Colon (tissue), 2 donors: ENCODE measurements at regions not wholly inside any gene's neighbourhood (a gene's known extent, or its start where the extent isn't known, plus 50 kb on each side); places are given as distances from the start of the nearest gene placed in this dataset.

Experiments used
- FAIRE-seq: peaks from 2 replicates; lab custom pipeline; 2012; peaks lifted over from hg19 to GRCh38; lab: Jason Lieb, UNC
- donor health status: control.
- donor health status: control.

DNA sequence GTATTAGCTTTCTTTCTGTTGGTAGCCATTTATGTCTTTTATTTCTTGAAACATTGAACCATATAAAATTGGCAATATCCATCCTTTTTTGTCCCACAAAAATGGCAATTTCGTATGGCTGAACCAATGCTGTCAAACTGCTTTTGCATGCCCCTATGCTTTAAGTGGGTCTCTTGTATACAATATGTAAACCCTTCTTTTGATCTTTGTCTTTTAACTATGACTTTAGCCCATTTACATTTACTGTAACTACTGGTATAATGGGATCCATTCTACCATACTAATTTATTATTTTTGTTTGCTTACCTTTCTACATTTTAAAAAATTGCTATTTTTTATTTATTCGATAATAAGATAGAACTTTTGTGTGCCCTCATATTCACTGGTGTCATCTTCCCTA is 93.4 kb downstream of the TENT4A start:
- FAIRE-seq = no peak

- FAIRE-seq = no peak
These were observed 95.2 kb downstream of the TENT4A start for GRCh38 chr5:6808462-6808861.

- FAIRE-seq = no peak
These were observed 97.6 kb downstream of the TENT4A start for GRCh38 chr5:6810641-6811405.

GRCh38 chr5:6812091-6812490 is 98.9 kb downstream of the TENT4A start:
- FAIRE-seq = no peak

GRCh38 chr5:6812800-6813731 is 99.8 kb downstream of the TENT4A start:
- no peak for FAIRE-seq

DNA sequence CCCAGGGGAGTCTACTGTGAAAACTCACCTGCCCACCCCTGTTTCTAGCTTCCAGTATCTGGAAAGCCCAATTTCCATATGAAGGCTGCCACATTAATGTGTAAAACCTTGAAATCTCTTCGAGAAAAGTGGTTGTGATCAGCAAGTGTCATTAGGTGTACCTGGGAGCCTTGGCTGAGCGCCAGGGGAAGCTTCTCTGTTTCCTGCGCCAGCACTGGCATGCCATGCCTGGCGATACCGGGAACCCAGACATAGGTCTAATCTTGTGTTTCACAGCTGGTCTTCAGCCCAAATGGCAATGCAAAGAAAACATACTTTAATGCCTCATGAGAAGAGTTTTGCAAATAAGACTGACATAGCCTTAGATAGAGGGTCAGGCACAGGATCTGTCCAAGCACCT is 101.6 kb downstream of the TENT4A start:
- FAIRE-seq = no peak

GRCh38 chr5:6818594-6819511 is 105.6 kb downstream of the TENT4A start:
- no peak for FAIRE-seq

DNA sequence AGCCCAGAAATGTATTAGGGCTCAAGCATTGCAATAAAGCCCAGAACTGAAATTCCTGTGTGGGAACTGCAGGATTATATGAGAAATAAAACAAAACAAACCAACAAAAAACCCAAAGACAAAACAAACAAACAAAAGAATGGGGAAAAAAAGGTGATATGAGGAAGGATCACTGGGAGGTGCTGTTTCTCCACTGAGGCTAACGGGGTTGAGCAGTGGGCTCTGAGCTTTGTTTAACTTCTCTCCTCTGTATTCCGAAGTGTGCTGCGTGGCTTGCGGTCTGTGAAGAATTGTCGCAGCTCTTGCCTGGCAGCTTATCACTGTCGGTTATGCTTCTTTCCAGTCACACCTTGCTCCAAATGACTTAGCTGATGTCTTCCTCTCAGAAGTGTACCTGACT is 106.3 kb downstream of the TENT4A start:
- FAIRE-seq = no peak

DNA sequence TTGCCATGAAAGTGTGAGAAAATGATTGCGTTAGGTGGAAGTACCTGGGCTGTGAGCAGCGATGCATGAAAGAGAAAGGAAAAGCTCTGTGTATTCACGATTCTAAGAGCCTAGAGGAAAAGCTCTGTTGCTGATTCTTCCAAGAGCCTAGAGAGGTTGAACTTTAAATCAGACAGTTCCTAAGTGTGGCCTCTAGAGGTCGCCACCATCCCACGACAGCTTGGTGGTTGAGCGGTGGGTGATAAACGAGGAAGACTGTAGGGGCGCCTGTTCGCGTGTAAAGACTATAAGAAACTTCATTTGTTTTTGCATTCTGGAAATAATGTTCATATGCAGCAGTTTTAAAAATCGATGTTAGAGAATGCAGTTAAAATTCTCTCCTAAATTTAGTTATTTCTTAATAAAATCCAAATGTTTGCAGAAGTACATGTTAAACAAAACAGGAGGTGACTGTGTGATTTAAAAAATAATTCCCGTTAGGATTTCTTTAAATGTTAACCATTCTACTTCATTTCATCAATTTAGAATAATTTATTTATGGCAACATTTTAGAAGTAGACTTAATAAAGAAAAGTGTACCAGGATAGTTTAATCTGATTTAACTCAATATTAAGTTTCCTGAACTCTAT is 107.7 kb downstream of the TENT4A start:
- no peak for FAIRE-seq

DNA sequence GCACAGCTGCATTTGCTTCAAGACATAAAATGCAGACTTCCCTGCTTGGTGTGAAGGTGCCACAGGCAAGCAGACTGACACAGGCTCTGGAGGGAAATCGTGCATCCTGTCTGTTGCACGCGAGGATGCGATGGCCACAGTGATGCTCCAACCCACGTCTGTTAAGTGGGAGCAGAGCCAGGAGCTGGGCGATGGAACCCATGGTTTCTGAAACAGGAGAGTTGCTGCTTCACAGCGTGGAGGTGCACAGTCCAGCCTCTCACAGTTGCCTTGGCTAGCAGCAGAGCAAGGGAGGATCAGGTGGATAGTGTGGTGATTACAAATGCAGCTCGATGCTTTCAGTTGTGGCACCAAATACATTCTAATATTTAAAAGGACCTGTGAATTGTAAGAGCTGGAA is 108.8 kb downstream of the TENT4A start:
- no peak for FAIRE-seq

- no peak for FAIRE-seq
These were observed 109.5 kb downstream of the TENT4A start for GRCh38 chr5:6822556-6823343.

GRCh38 chr5:6823996-6824395 is 110.8 kb downstream of the TENT4A start:
- FAIRE-seq = no peak

- no peak for FAIRE-seq
These were observed 112.5 kb downstream of the TENT4A start for GRCh38 chr5:6825678-6826244.

- FAIRE-seq = no peak
These were observed 113.5 kb downstream of the TENT4A start for GRCh38 chr5:6826756-6827155.

- FAIRE-seq = no peak
These were observed 114.4 kb downstream of the TENT4A start for GRCh38 chr5:6827526-6828219.

GRCh38 chr5:6829150-6829784 is 116.0 kb downstream of the TENT4A start:
- FAIRE-seq = no peak

DNA sequence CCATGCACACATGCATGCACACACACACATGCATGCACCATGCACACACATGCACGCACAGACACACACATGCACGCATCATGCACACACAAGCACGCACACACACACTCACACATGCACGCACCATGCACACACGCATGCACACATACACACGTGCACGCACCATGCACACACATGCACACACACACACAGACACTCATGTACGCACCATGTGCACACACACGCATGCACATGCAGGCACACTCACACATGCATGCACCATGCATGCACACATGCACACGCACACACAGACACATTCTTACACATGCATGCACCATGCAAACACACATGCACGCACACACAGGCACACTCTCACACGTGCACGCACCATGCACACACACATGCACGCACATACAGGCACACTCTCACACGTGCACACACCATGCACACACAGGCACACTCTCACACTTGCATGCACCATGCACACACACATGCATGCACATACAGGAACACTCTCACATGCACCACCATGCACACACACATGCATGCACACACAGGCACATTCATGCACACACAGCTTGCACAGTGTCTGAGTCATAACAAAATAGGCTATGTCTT is 117.5 kb downstream of the TENT4A start:
- FAIRE-seq = no peak

DNA sequence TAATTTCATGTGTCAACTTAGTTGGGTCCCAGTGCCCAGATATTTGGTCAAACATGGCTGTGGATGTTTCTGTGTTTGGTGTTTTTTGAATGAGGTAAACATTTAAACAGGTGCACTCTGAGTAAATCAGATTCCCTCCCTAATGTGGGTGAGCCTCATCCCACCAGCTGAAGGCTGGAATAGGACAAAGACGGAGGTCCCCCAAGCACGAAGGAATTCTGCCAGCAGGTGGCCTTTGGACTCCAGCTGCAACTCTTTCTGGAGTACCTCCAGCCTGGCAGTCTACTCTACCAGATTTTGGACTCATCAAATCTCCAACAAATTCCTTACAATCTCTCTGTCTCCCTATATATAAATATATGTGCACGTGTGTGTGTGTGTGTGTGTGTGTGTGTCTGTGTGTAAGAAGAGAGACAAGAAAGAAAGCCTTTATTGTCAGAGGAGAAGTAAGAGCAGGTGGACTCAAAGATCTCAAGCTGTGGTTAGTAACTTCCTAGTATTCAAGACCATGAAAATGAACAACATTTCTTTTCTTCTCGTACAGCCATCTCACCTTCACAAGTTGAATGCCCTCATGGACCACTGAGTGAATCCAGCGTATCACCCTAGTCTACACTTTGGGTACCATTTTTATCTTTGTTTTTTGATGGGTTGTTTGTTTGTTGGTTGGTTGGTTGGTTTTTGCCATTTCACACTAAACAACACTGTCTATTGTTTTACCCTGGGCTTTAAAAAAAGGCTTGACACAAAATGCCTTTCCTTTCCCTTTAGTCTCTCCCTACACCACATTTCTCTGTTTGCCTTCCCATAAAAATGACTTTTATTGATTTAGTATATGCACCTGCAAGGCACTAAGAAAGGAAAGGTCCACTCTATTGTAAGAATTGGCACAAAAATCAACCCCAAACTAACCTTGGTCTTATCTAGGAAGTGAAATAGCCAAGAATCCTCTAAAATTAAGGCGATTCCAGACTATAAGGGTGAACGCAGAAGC is 118.7 kb downstream of the TENT4A start:
- FAIRE-seq = no peak
